ENCODE measurements at regions not wholly inside any gene's neighbourhood (a gene's known extent, or its start where the extent isn't known, plus 50 kb on each side); places are given as distances from the start of the nearest gene placed in this dataset.

GRCh38 chr2:156731506-156731905 is 295.3 kb downstream of the GPD2 start:
- no peaks in the 10 kb centered on the region for H3K27me3 ChIP-seq (ENCODE audit: insufficient read depth, low read length)

GRCh38 chr2:156736950-156737349 is 300.8 kb downstream of the GPD2 start:
- H3K9me3 ChIP-seq (ENCODE audit: insufficient read depth, low read depth, low read length) = no peaks in the 10 kb centered on the region
- no peak overlapping the region for H3K9ac ChIP-seq (ENCODE audit: low read depth, low read length)
- peaks cover 15% of the 10 kb centered on the region for H3K4me1 ChIP-seq (ENCODE audit: insufficient read depth, low read length)
- no peak overlapping the region for H3K27ac ChIP-seq (ENCODE audit: low read depth, low read length)
- WGBS = 100% methylated on average over 3 of the region's 4 CpGs
- H3K4me3 ChIP-seq (ENCODE audit: low read length) = no peak overlapping the region
- no peaks in the 10 kb centered on the region for H3K27me3 ChIP-seq (ENCODE audit: insufficient read depth, low read length)
- no peaks in the 10 kb centered on the region for H3K36me3 ChIP-seq (ENCODE audit: insufficient read depth, low read length)

More at GRCh38 chr2:156731506-156731905, 295.3 kb downstream of the GPD2 start:
- no peaks in the 10 kb centered on the region for H3K9me3 ChIP-seq (ENCODE audit: insufficient read depth, low read depth, low read length)
- H3K4me1 ChIP-seq (ENCODE audit: insufficient read depth, low read length) = peaks cover 31% of the 10 kb centered on the region
- no peak overlapping the region for H3K9ac ChIP-seq (ENCODE audit: low read depth, low read length)
- H3K36me3 ChIP-seq (ENCODE audit: insufficient read depth, low read length) = no peaks in the 10 kb centered on the region
- no peak overlapping the region for H3K4me3 ChIP-seq (ENCODE audit: low read length)
- no peak overlapping the region for H3K27ac ChIP-seq (ENCODE audit: low read depth, low read length)

- Histone ChIP-seq H3K9ac (ENCODE audit: low read depth, low read length) (no peak overlapping the region), H3K36me3 (ENCODE audit: insufficient read depth, low read length) (no peaks in the 10 kb centered on the region), H3K4me3 (ENCODE audit: low read length) (no peak overlapping the region), H3K27me3 (ENCODE audit: insufficient read depth, low read length) (no peaks in the 10 kb centered on the region), H3K4me1 (ENCODE audit: insufficient read depth, low read length) (peaks cover 13% of the 10 kb centered on the region), H3K9me3 (ENCODE audit: insufficient read depth, low read depth, low read length) (no peaks in the 10 kb centered on the region), H3K27ac (ENCODE audit: low read depth, low read length) (no peak overlapping the region)
- 92% methylated on average over 3 of the region's 3 CpGs for WGBS
Measured at GRCh38 chr2:156739301-156739700, 303.1 kb downstream of the GPD2 start.

DNA sequence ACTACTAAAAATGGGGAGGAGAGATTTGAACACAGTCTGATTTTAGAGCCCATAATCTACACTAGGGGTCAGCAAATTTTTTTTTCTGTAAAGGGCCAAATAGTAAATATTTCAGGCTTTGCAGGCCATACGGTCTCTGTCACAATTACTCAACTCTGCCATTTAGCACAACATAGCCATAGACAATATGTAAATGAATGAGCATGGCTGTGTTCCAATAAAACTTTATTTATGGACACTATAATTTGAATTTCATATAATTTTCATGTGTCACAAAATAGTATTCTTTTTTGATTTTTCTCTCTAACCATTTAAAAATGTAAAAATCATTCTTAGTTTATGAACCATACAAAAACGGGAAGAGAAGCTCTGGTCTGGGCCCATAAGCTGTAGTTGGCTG is 309.4 kb downstream of the GPD2 start:
- WGBS = 97% methylated on average over 2 of the region's 2 CpGs
- H3K27ac ChIP-seq (ENCODE audit: low read depth, low read length) = no peak overlapping the region
- H3K4me3 ChIP-seq (ENCODE audit: low read length) = no peak overlapping the region
- H3K9me3 ChIP-seq (ENCODE audit: insufficient read depth, low read depth, low read length) = no peaks in the 10 kb centered on the region
- H3K4me1 ChIP-seq (ENCODE audit: insufficient read depth, low read length) = peaks cover 9% of the 10 kb centered on the region
- no peaks in the 10 kb centered on the region for H3K27me3 ChIP-seq (ENCODE audit: insufficient read depth, low read length)
- H3K36me3 ChIP-seq (ENCODE audit: insufficient read depth, low read length) = no peaks in the 10 kb centered on the region
- H3K9ac ChIP-seq (ENCODE audit: low read depth, low read length) = no peak overlapping the region

GRCh38 chr2:156748221-156748620 is 312.0 kb downstream of the GPD2 start:
- Histone ChIP-seq H3K9ac (ENCODE audit: low read depth, low read length) (no peak overlapping the region), H3K27me3 (ENCODE audit: insufficient read depth, low read length) (no peaks in the 10 kb centered on the region), H3K9me3 (ENCODE audit: insufficient read depth, low read depth, low read length) (no peaks in the 10 kb centered on the region), H3K27ac (ENCODE audit: low read depth, low read length) (no peak overlapping the region), H3K4me1 (ENCODE audit: insufficient read depth, low read length) (peaks cover 18% of the 10 kb centered on the region), H3K36me3 (ENCODE audit: insufficient read depth, low read length) (no peaks in the 10 kb centered on the region), H3K4me3 (ENCODE audit: low read length) (no peak overlapping the region)
- 76% methylated on average over 5 of the region's 5 CpGs for WGBS

DNA sequence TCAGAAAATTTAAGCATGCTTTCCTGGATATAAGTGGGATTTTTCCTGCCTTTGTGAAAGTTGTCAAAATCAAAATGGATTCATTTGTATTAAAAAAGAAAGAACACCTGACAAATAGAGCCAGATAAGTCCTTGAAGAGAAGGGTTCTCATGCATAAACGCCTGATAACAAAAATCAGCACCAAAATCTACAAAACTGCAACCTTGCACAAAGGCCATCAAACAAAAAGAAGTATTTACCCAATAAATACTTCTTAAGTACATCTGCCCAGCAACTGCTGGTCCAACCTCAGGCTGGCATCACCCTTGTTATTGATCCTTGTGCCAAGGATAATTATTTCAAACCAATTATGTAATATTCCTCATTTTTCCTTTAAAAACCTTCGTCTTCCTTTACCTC is 315.9 kb downstream of the GPD2 start:
- H3K4me1 ChIP-seq (ENCODE audit: insufficient read depth, low read length) = peaks cover 9% of the 10 kb centered on the region; the same call in 1 of the 2 replicates
- 91% methylated on average over 2 of the region's 2 CpGs for WGBS

GRCh38 chr2:156753766-156754165 is 317.6 kb downstream of the GPD2 start:
- H3K9ac ChIP-seq (ENCODE audit: low read depth, low read length) = no peak overlapping the region
- peaks cover 9% of the 10 kb centered on the region; the same call in 1 of the 2 replicates for H3K4me1 ChIP-seq (ENCODE audit: insufficient read depth, low read length)
- no peaks in the 10 kb centered on the region for H3K9me3 ChIP-seq (ENCODE audit: insufficient read depth, low read depth, low read length)
- H3K27ac ChIP-seq (ENCODE audit: low read depth, low read length) = no peak overlapping the region
- H3K4me3 ChIP-seq (ENCODE audit: low read length) = no peak overlapping the region
- WGBS = 80% methylated on average over 1 of the region's 1 CpG
- H3K27me3 ChIP-seq (ENCODE audit: insufficient read depth, low read length) = no peaks in the 10 kb centered on the region
- H3K36me3 ChIP-seq (ENCODE audit: insufficient read depth, low read length) = no peaks in the 10 kb centered on the region

More for the DNA sequence above, 315.9 kb downstream of the GPD2 start:
- Histone ChIP-seq H3K4me3 (ENCODE audit: low read length) (no peak overlapping the region), H3K9me3 (ENCODE audit: insufficient read depth, low read depth, low read length) (no peaks in the 10 kb centered on the region), H3K36me3 (ENCODE audit: insufficient read depth, low read length) (no peaks in the 10 kb centered on the region), H3K27me3 (ENCODE audit: insufficient read depth, low read length) (no peaks in the 10 kb centered on the region), H3K27ac (ENCODE audit: low read depth, low read length) (no peak overlapping the region), H3K9ac (ENCODE audit: low read depth, low read length) (no peak overlapping the region)

GRCh38 chr2:156756516-156756915 is 320.3 kb downstream of the GPD2 start:
- H3K27ac ChIP-seq (ENCODE audit: low read depth, low read length) = no peak overlapping the region
- H3K9ac ChIP-seq (ENCODE audit: low read depth, low read length) = no peak overlapping the region
- H3K4me3 ChIP-seq (ENCODE audit: low read length) = no peak overlapping the region
- H3K9me3 ChIP-seq (ENCODE audit: insufficient read depth, low read depth, low read length) = no peaks in the 10 kb centered on the region
- no peaks in the 10 kb centered on the region for H3K36me3 ChIP-seq (ENCODE audit: insufficient read depth, low read length)
- H3K4me1 ChIP-seq (ENCODE audit: insufficient read depth, low read length) = peaks cover under 1% of the 10 kb centered on the region; the same call in 1 of the 2 replicates
- H3K27me3 ChIP-seq (ENCODE audit: insufficient read depth, low read length) = no peaks in the 10 kb centered on the region

DNA sequence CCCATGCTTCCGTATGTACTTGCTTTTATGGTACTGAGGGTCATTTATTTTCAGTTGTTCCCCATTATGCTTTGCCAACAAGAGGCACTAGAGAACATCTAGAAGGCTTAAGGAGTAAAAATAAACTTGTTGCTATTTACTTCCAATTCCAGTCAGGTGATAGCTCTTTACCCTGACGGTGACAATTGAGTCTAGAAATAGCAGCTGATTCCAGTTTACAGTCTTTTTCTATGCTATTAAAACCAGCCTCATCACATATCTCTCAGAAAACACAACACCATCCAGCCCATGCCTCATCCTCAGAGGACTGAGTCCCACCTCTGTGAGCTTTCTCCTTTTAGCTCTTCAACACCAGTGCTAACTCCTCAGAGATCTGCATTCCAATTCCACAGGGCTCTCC is 327.0 kb downstream of the GPD2 start:
- H3K36me3 ChIP-seq (ENCODE audit: insufficient read depth, low read length) = no peaks in the 10 kb centered on the region
- H3K27me3 ChIP-seq (ENCODE audit: insufficient read depth, low read length) = no peaks in the 10 kb centered on the region
- H3K27ac ChIP-seq (ENCODE audit: low read depth, low read length) = no peak overlapping the region
- WGBS = 96% methylated on average over 2 of the region's 2 CpGs
- no peaks in the 10 kb centered on the region for H3K9me3 ChIP-seq (ENCODE audit: insufficient read depth, low read depth, low read length)
- H3K4me1 ChIP-seq (ENCODE audit: insufficient read depth, low read length) = no peaks in the 10 kb centered on the region
- H3K4me3 ChIP-seq (ENCODE audit: low read length) = no peak overlapping the region
- H3K9ac ChIP-seq (ENCODE audit: low read depth, low read length) = no peak overlapping the region

- Histone ChIP-seq H3K9ac (ENCODE audit: low read depth, low read length) (no peak overlapping the region), H3K4me1 (ENCODE audit: insufficient read depth, low read length) (no peaks in the 10 kb centered on the region), H3K27me3 (ENCODE audit: insufficient read depth, low read length) (no peaks in the 10 kb centered on the region), H3K4me3 (ENCODE audit: low read length) (no peak overlapping the region), H3K9me3 (ENCODE audit: insufficient read depth, low read depth, low read length) (no peaks in the 10 kb centered on the region), H3K36me3 (ENCODE audit: insufficient read depth, low read length) (no peaks in the 10 kb centered on the region), H3K27ac (ENCODE audit: low read depth, low read length) (no peak overlapping the region)
- 93% methylated on average over 2 of the region's 2 CpGs for WGBS
Measured at GRCh38 chr2:156765043-156765442, 328.9 kb downstream of the GPD2 start.

- Histone ChIP-seq H3K27me3 (ENCODE audit: insufficient read depth, low read length) (no peaks in the 10 kb centered on the region), H3K9ac (ENCODE audit: low read depth, low read length) (no peak overlapping the region), H3K9me3 (ENCODE audit: insufficient read depth, low read depth, low read length) (no peaks in the 10 kb centered on the region), H3K4me3 (ENCODE audit: low read length) (no peak overlapping the region), H3K36me3 (ENCODE audit: insufficient read depth, low read length) (no peaks in the 10 kb centered on the region), H3K4me1 (ENCODE audit: insufficient read depth, low read length) (no peaks in the 10 kb centered on the region), H3K27ac (ENCODE audit: low read depth, low read length) (no peak overlapping the region)
- WGBS = 92% methylated on average over 1 of the region's 1 CpG
Measured at GRCh38 chr2:156765450-156765849, 329.3 kb downstream of the GPD2 start.

GRCh38 chr2:156769802-156770201 is 333.6 kb downstream of the GPD2 start:
- no peak overlapping the region for H3K9ac ChIP-seq (ENCODE audit: low read depth, low read length)
- no peaks in the 10 kb centered on the region for H3K27me3 ChIP-seq (ENCODE audit: insufficient read depth, low read length)
- no peaks in the 10 kb centered on the region for H3K4me1 ChIP-seq (ENCODE audit: insufficient read depth, low read length)
- H3K4me3 ChIP-seq (ENCODE audit: low read length) = no peak overlapping the region
- WGBS = no CpG with 5 or more reads among the region's 1 CpG
- H3K36me3 ChIP-seq (ENCODE audit: insufficient read depth, low read length) = no peaks in the 10 kb centered on the region
- no peaks in the 10 kb centered on the region; the same call in 1 of the 2 replicates for H3K9me3 ChIP-seq (ENCODE audit: insufficient read depth, low read depth, low read length)
- H3K27ac ChIP-seq (ENCODE audit: low read depth, low read length) = no peak overlapping the region

Data from HUES64 (cell line).